ENCODE measurements at regions not wholly inside any gene's neighbourhood (a gene's known extent, or its start where the extent isn't known, plus 50 kb on each side); places are given as distances from the start of the nearest gene placed in this dataset.

- TF ChIP-seq POLR2AphosphoS5 (IDR thresholded peaks at IDR 0.05; ENCODE audit: low read depth, low read length): no peak
- TF ChIP-seq CTCF (IDR thresholded peaks at IDR 0.05 in 2 of 3, conservative IDR thresholded peaks at IDR 0.05 in 1 of 3; ENCODE audit: borderline replicate concordance in 1 of 3, insufficient read depth in 1 of 3, low read depth in 2 of 3, low read length in 2 of 3): no peak
- TF ChIP-seq FOSL1 (IDR thresholded peaks at IDR 0.05; ENCODE audit: low read depth): no peak
- no peak for TF ChIP-seq JUND (IDR thresholded peaks at IDR 0.05)
- TF ChIP-seq POLR2A (IDR thresholded peaks at IDR 0.05; ENCODE audit: borderline replicate concordance, extremely low read depth, insufficient read depth, insufficient read length): no peak
- no peak for TF ChIP-seq REST (IDR thresholded peaks at IDR 0.05; ENCODE audit: low read depth)
- TF ChIP-seq SP1 (IDR thresholded peaks at IDR 0.05; ENCODE audit: low read depth): no peak
- TF ChIP-seq SRF (IDR thresholded peaks at IDR 0.05; ENCODE audit: low read depth): no peak
- no peak for TF ChIP-seq MAX (IDR thresholded peaks at IDR 0.05)
- no peak for TF ChIP-seq ZBTB33 (IDR thresholded peaks at IDR 0.05; ENCODE audit: extremely low read depth, insufficient replicate concordance, low read length)
- no peak for TF ChIP-seq RAD21 (IDR thresholded peaks at IDR 0.05; ENCODE audit: low read depth)
- TF ChIP-seq ATF3 (IDR thresholded peaks at IDR 0.05): no peak
Observed at GRCh38 chr11:37532271-37532670, 934.2 kb upstream of the RAG2 start.
